ENCODE measurements at regions not wholly inside any gene's neighbourhood (a gene's known extent, or its start where the extent isn't known, plus 50 kb on each side); places are given as distances from the start of the nearest gene placed in this dataset.
A peak's percentile ranks its signal among the peaks of the same experiment; 100 is the strongest.

DNA sequence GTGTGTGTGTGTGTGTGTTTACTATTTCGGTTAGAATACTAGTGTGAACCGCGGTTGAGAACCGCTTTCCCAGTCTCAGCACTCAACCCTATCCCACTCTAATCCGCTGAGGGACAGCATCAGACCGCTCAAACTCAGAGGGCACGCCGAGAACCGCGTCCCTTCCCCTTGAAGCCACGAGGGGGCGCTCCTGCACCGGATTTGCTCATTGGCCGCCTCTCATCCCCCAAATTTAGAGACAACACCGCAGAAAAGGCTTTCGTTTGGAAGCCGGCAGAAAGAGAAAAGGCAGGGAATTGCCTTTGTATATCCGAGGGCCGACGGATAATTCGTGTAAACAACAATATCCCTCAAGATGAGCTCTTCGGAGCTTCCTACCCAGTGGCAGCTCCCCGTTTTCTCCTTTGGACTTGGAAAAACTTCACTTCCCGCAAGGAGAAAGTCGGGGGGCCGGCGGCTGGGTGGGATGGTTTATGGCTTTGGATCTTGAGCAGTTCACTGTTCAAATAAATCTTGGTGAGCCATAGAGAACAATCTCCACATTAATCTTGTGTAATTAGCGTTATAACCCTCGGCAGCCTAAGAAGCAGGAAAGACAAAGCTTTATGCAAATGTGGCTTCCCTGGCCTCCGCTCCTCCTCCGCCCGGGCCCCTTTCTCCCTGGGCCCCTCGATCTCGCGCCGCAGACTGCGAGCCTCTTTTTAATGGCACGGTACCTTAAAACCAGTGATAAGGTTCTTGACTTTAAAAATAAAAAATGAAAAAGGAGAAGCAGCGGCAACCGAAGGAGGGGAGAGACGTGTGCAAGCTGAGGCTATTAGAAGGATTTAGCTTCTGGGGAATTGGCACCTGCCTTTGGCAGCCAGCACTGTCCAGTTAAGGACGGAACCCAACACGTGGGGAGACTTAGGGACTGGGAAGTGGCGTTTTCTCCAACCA is 296.8 kb downstream of the PARP8 start (continued):
- TF ChIP-seq RAD21 (IDR thresholded peaks at IDR 0.05 in 1 of 2, conservative IDR thresholded peaks at IDR 0.05 in 1 of 2; ENCODE audit: low read depth in 2 of 2, low read length in 2 of 2) (peak; percentile 99 to 100), SP1 (IDR thresholded peaks at IDR 0.05; ENCODE audit: low read depth, low read length) (no peak), ZNF274 (IDR thresholded peaks at IDR 0.05; ENCODE audit: borderline replicate concordance, extremely low read depth, low read length) (no peak)

Data from H1 (cell line).